K562 (cell line): ENCODE measurements at regions not wholly inside any gene's neighbourhood (a gene's known extent, or its start where the extent isn't known, plus 50 kb on each side); places are given as distances from the start of the nearest gene placed in this dataset.

Source experiments
- ATAC-seq: fragments of 200-7000 bp; cut with Tn5 transposase; 3 replicates; pipeline ENCODE4 v1.9.1; 2020; ENCODE audit warnings: moderate library complexity
- BruUV-seq: library from RNA; stranded (reverse); fragments of 400-500 nt; replicated peaks from 2 replicates; lab custom pipeline; 2021; lab: Mats Ljungman, UMichigan
- CTCF ChIA-PET: fragments of 300-600 bp; formaldehyde crosslinking; extraction: SDS; loops from one replicate; lab custom pipeline; 2021; ENCODE audit warnings: low intra/inter-chr PET ratio; lab: Yijun Ruan, JAX
- POLR2A ChIA-PET: fragments of 300-600, 350-650 bp; sonication (Branson Sonifier 250); formaldehyde crosslinking; extraction: SDS; loops from one replicate; lab custom pipeline; 2021; ENCODE audit warnings: antibody characterized with exemption, inconsistent platforms; lab: Yijun Ruan, JAX
- DNase-seq, 4 experiments: peaks; one replicate each; pipeline versions ENCODE4 v3.0.0 to v3.0.0-alpha.2; 2011 to 2018; ENCODE audit warnings: low spot score in 3 of 4, mixed read lengths in 3 of 4; ENCODE audit errors: extremely low read depth in 1 of 4
- FAIRE-seq: peaks from 2 replicates; lab custom pipeline; 2011; peaks lifted over from hg19 to GRCh38; lab: Jason Lieb, UNC
- H2AFZ ChIP-seq: 2 replicates; pipeline ENCODE4 v1.6.0; 2011; ENCODE audit warnings: low read depth, low read length, control low read depth, inconsistent platforms
- H3K27ac ChIP-seq: fragments of 200-600 bp; 3 replicates; pipeline ENCODE4 v1.8.0; 2011; ENCODE audit warnings: low read depth, mild to moderate bottlenecking, control low read depth, inconsistent platforms, low read length, moderate library complexity, mixed read lengths; ENCODE audit errors: extremely low read depth
- H3K27me3 ChIP-seq, 2 experiments: fragments of 300-600 bp in 1 of 2; 2 replicates in 1 of 2; 3 replicates in 1 of 2; pipeline versions ENCODE4 v1.6.0 to v1.8.0; 2011; ENCODE audit warnings: inconsistent platforms in 2 of 2, low read length in 2 of 2, mild to moderate bottlenecking in 1 of 2, mixed read lengths in 1 of 2, moderate library complexity in 1 of 2; ENCODE audit not compliant: control insufficient read depth in 2 of 2, insufficient read depth in 2 of 2
- H3K36me3 ChIP-seq: fragments of 300-600 bp; 3 replicates; pipeline ENCODE4 v1.8.0; 2011; ENCODE audit warnings: mild to moderate bottlenecking, low read length, inconsistent platforms; ENCODE audit not compliant: control insufficient read depth, insufficient read depth
- H3K4me1 ChIP-seq, 2 experiments: fragments of 200-600 bp in 1 of 2; replicated peaks in 1 of 2; 2 replicates in 1 of 2; 3 replicates in 1 of 2; pipeline versions ENCODE4 v1.5.1 to v1.8.0; 2011; ENCODE audit warnings: inconsistent platforms in 2 of 2, low read length in 2 of 2, mild to moderate bottlenecking in 1 of 2, mixed read lengths in 1 of 2, moderate library complexity in 1 of 2; ENCODE audit not compliant: control insufficient read depth in 2 of 2, insufficient read depth in 2 of 2
- H3K4me2 ChIP-seq: 2 replicates; pipeline ENCODE4 v1.6.1; 2011; ENCODE audit warnings: low read length, control low read depth, inconsistent platforms, mixed read lengths; ENCODE audit not compliant: insufficient read depth
- H3K4me3 ChIP-seq: fragments of 200-600 bp; sonication (generic), shearing (Covaris generic); 2 replicates; pipeline ENCODE4 v1.5.1; 2016; ENCODE audit warnings: control low read depth, inconsistent platforms
- H3K79me2 ChIP-seq: fragments of 200-600 bp; 3 replicates; pipeline ENCODE4 v1.8.0; 2011; ENCODE audit warnings: low read length, inconsistent platforms; ENCODE audit not compliant: control insufficient read depth, insufficient read depth
- H3K9ac ChIP-seq, 2 experiments: 2 replicates each; pipeline versions ENCODE4 v1.6.0 to v1.6.1; 2011; ENCODE audit warnings: low read depth in 2 of 2, low read length in 2 of 2, control low read depth in 1 of 2, inconsistent platforms in 1 of 2, mild to moderate bottlenecking in 1 of 2, mixed read lengths in 1 of 2; ENCODE audit not compliant: insufficient read depth in 1 of 2
- H3K9me1 ChIP-seq: one replicate; pipeline ENCODE4 v1.6.0; 2011; ENCODE audit warnings: inconsistent platforms, mild to moderate bottlenecking, low read length, moderate library complexity; ENCODE audit not compliant: control insufficient read depth, insufficient read depth
- H3K9me3 ChIP-seq: replicated peaks from 2 replicates; pipeline ENCODE4 v1.5.1; 2011; ENCODE audit warnings: low read depth, low read length, inconsistent platforms; ENCODE audit not compliant: control insufficient read depth, insufficient read depth
- H4K20me1 ChIP-seq: replicated peaks from 2 replicates; pipeline ENCODE4 v1.6.1; 2011; ENCODE audit warnings: low read length, inconsistent platforms, mixed read lengths; ENCODE audit not compliant: control insufficient read depth, insufficient read depth
- ARID3B ChIP-seq: fragments of 250-450 bp; sonication (Bioruptor Pico); IDR thresholded peaks from 2 replicates; pipeline ENCODE4 v1.4.0; 2020; ENCODE audit warnings: borderline replicate concordance
- BRF2 ChIP-seq: IDR thresholded peaks from 3 replicates; pipeline ENCODE4 v1.6.1; 2011; ENCODE audit warnings: borderline replicate concordance, mild to moderate bottlenecking; ENCODE audit not compliant: insufficient read length, insufficient read depth
- ELF4 ChIP-seq: fragments of 450-650 bp; formaldehyde crosslinking; IDR thresholded peaks from 2 replicates; pipeline ENCODE4 v1.4.0; 2022; ENCODE audit warnings: missing genetic modification characterization
- FOXP4 ChIP-seq: sonication (generic); formaldehyde crosslinking; IDR thresholded peaks from 2 replicates; pipeline ENCODE4 v1.8.0; 2022; ENCODE audit warnings: mild to moderate bottlenecking, missing genetic modification reagents, borderline replicate concordance
- HES1 ChIP-seq: fragments of 450-650 bp; IDR thresholded peaks from 2 replicates; pipeline ENCODE4 v1.6.1; 2016; ENCODE audit warnings: low read depth, mild to moderate bottlenecking, moderate library complexity
- HNRNPUL1 ChIP-seq: fragments of 200-400 bp; formaldehyde crosslinking; IDR thresholded peaks from 2 replicates; pipeline ENCODE4 v1.6.1; 2017; ENCODE audit warnings: low read length
- LARP7 ChIP-seq: fragments of 450-650 bp; IDR thresholded peaks from 2 replicates; pipeline ENCODE4 v1.6.1; 2016
- PHF21A ChIP-seq: fragments of 450-650 bp; IDR thresholded peaks from 2 replicates; pipeline ENCODE4 v1.6.1; 2017; ENCODE audit warnings: low read depth, borderline replicate concordance
- PPARD ChIP-seq: fragments of 250-450 bp; sonication (Bioruptor Pico); IDR thresholded peaks from 2 replicates; pipeline ENCODE4 v1.8.0; 2022; ENCODE audit warnings: inconsistent platforms, mild to moderate bottlenecking, moderate library complexity
- RREB1 ChIP-seq: fragments of 250-450 bp; sonication (Bioruptor Pico); IDR thresholded peaks from 2 replicates; pipeline ENCODE4 v1.4.0; 2020
- TAF7 ChIP-seq: fragments of 450-650 bp; IDR thresholded peaks from 2 replicates; pipeline ENCODE4 v1.6.1; 2016; ENCODE audit warnings: missing genetic modification characterization, missing compliant biosample characterization
- ZNF224 ChIP-seq: sonication (generic); formaldehyde crosslinking; IDR thresholded peaks from 2 replicates; pipeline ENCODE4 v1.8.0; 2022; ENCODE audit warnings: mild to moderate bottlenecking, missing genetic modification reagents
- WGBS: fragments of 100-300 bp; shearing (Covaris generic); methylation state at CpG from one replicate; pipeline ENCODE4 v1.1.6; 2016; ENCODE audit warnings: low coverage, mixed read lengths; ENCODE audit not compliant: insufficient coverage; ENCODE audit errors: missing lambda C conversion rate; 5-methylcytosine and 5-hydroxymethylcytosine counted together
- in situ Hi-C: fragments of 300-500 bp; cut with MboI; formaldehyde crosslinking; loops from 4 replicates; pipeline ENCODE4 v1.15.0; 2018; ENCODE audit warnings: inconsistent platforms, mixed read lengths
- intact Hi-C: fragments of 100-400 bp; cut with micrococcal nuclease; formaldehyde crosslinking; loops from 2 replicates; pipeline ENCODE4 v1.14.2; 2022

GRCh38 chr10:3658766-3659165 lies 126.2 kb downstream of the KLF6 start:
- Histone ChIP-seq H3K9me1 (no peaks in the 10 kb centered on the region), H3K9me3 (no peaks in the 10 kb centered on the region), H2AFZ (no peak overlapping the region), H3K27ac (no peak overlapping the region), H4K20me1 (no peaks in the 10 kb centered on the region), H3K4me2 (no peak overlapping the region), H3K4me3 (no peak overlapping the region), H3K36me3 (no peaks in the 10 kb centered on the region), H3K27me3 (no peaks in the 10 kb centered on the region), H3K79me2 (no peaks in the 10 kb centered on the region), H3K4me1 (peaks cover 6 to 12% of the 10 kb centered on the region in 2 experiments; a peak in 4 of 5 replicates), H3K9ac (no peak overlapping the region)
- in situ Hi-C loops = no loop called here
- WGBS = 40% methylated on average over 4 of the region's 4 CpGs
- BruUV-seq = no TSS peak
- FAIRE-seq (no peak), ATAC-seq (no peak), DNase-seq (no peak)
- TF ChIP-seq BRF2 (no peak), HNRNPUL1 (no peak), FOXP4 (CRISPR knock-in tag) (no peak), LARP7 (no peak), RREB1 (CRISPR knock-in tag) (no peak), PHF21A (no peak), PPARD (CRISPR knock-in tag) (no peak), ZNF224 (CRISPR knock-in tag) (no peak), ARID3B (CRISPR knock-in tag) (no peak), ELF4 (CRISPR knock-in tag) (no peak), TAF7 (tag) (no peak), HES1 (no peak)
- intact Hi-C loops = no loop called here
- ChIA-PET POLR2A (no interaction called here), CTCF (no interaction called here)
